Tibial nerve (tissue), 4 donors: ENCODE measurements at regions not wholly inside any gene's neighbourhood (a gene's known extent, or its start where the extent isn't known, plus 50 kb on each side); places are given as distances from the start of the nearest gene placed in this dataset.
A peak's percentile ranks its signal among the peaks of the same experiment; 100 is the strongest.

Source experiments
- DNase-seq, 2 donors: peaks; one replicate each; pipeline ENCODE4 v3.0.0-alpha.2; 2019; ENCODE audit warnings: low spot score in 2 of 2
- H3K27ac ChIP-seq, 4 donors: fragments of 200-600 bp; sonication (generic) in 3 of 4; one replicate each; pipeline ENCODE4 v1.5.1; 2017 to 2019; ENCODE audit warnings: mild to moderate bottlenecking in 1 of 4
- H3K27me3 ChIP-seq, 2 donors: fragments of 200-600 bp; sonication (generic) in 1 of 2; one replicate each; pipeline versions ENCODE4 v1.5.1 to v1.6.0; 2017 to 2019
- H3K36me3 ChIP-seq, 3 donors: fragments of 200-600 bp; sonication (generic); one replicate each; pipeline ENCODE4 v1.5.1; 2018 to 2019
- H3K4me1 ChIP-seq, 4 donors: fragments of 200-600 bp; sonication (generic) in 3 of 4; one replicate each; pipeline ENCODE4 v1.5.1; 2017 to 2019
- H3K4me3 ChIP-seq, 4 donors: fragments of 200-600 bp; sonication (generic) in 3 of 4; one replicate each; pipeline ENCODE4 v1.5.1; 2017 to 2019; ENCODE audit warnings: mild to moderate bottlenecking in 1 of 4, moderate library complexity in 1 of 4
- H3K9me3 ChIP-seq, 4 donors: fragments of 200-600 bp; sonication (generic) in 3 of 4; one replicate each; pipeline ENCODE4 v1.5.1; 2017 to 2019
- EP300 ChIP-seq, 2 donors: sonication (generic); formaldehyde crosslinking; IDR thresholded peaks; one replicate each; pipeline ENCODE4 v1.6.1; 2017; ENCODE audit warnings: antibody characterized with exemption in 2 of 2, mild to moderate bottlenecking in 1 of 2
- POLR2A ChIP-seq, 2 donors: fragments of 450-650 bp; IDR thresholded peaks; one replicate each; pipeline ENCODE4 v1.6.1; 2017; ENCODE audit warnings: antibody characterized with exemption in 2 of 2, mild to moderate bottlenecking in 2 of 2, moderate library complexity in 2 of 2
- WGBS, 2 donors: methylation state at CpG; one replicate each; pipeline ENCODE4 v1.1.5; 2018; 5-methylcytosine and 5-hydroxymethylcytosine counted together
- TF ChIP-seq, protein P1 (sequence below), 5 experiments: fragments of 200-600 bp in 3 of 5; fragments of 450-650 bp in 2 of 5; sonication (generic) in 3 of 5; IDR thresholded peaks; one replicate each; pipeline ENCODE4 v1.5.1; 2016 to 2019; ENCODE audit warnings: antibody characterized with exemption in 5 of 5, mild to moderate bottlenecking in 3 of 5, moderate library complexity in 2 of 5

DNA sequence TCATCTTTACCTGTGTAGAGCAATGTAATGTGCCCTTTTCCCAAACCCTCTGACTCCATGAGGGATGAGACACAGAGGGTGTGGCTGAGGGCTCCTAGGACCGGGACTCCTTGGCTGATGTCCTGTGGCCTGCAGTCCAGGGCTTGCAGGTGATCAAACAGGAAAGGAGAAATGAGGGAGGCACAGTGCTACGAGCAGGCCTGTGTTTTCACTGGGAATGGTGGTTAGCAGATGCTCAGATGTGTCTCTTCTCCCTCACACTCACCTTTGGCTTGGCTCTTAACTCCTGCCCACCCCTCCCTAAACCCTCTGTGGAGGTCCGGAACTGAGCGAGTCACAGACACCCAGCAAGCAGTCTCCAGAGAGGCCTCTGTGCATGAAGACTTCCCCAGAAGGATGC lies 254.4 kb downstream of the DAD1 start:
- no peak for DNase-seq
- Histone ChIP-seq H3K27me3 (no peaks in the 10 kb centered on the region), H3K9me3 (peaks cover 0 to 3% (median 0%) of the 10 kb centered on the region in 4 donors), H3K36me3 (no peaks in the 10 kb centered on the region), H3K4me3 (no peak overlapping the region), H3K4me1 (peaks cover 0 to 25% (median 8%) of the 10 kb centered on the region in 4 donors), H3K27ac (peak overlapping the region in 3 of 4 donors; percentile 9 to 61 (median 55))
- WGBS, 2 donors = 85 to 90% methylated on average over 4 of the region's 4 CpGs
- TF ChIP-seq EP300 (IDR thresholded peaks at IDR 0.05) (no peak), POLR2A (IDR thresholded peaks at IDR 0.05) (no peak)
- TF ChIP-seq, protein P1, sequence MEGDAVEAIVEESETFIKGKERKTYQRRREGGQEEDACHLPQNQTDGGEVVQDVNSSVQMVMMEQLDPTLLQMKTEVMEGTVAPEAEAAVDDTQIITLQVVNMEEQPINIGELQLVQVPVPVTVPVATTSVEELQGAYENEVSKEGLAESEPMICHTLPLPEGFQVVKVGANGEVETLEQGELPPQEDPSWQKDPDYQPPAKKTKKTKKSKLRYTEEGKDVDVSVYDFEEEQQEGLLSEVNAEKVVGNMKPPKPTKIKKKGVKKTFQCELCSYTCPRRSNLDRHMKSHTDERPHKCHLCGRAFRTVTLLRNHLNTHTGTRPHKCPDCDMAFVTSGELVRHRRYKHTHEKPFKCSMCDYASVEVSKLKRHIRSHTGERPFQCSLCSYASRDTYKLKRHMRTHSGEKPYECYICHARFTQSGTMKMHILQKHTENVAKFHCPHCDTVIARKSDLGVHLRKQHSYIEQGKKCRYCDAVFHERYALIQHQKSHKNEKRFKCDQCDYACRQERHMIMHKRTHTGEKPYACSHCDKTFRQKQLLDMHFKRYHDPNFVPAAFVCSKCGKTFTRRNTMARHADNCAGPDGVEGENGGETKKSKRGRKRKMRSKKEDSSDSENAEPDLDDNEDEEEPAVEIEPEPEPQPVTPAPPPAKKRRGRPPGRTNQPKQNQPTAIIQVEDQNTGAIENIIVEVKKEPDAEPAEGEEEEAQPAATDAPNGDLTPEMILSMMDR (IDR thresholded peaks at IDR 0.05) = no peak

GRCh38 chr14:22334275-22334577 lies 254.8 kb downstream of the DAD1 start:
- WGBS, 2 donors = 68 to 70% methylated on average over 4 of the region's 4 CpGs
- TF ChIP-seq EP300 (IDR thresholded peaks at IDR 0.05) = no peak
- TF ChIP-seq POLR2A (IDR thresholded peaks at IDR 0.05) = no peak
- TF ChIP-seq, protein P1 (IDR thresholded peaks at IDR 0.05) = no peak
- Histone ChIP-seq H3K27ac (peak overlapping the region in 2 of 4 donors; percentile 55 to 61), H3K36me3 (no peaks in the 10 kb centered on the region), H3K27me3 (no peaks in the 10 kb centered on the region), H3K9me3 (peaks cover 0 to 7% (median 0%) of the 10 kb centered on the region in 4 donors), H3K4me3 (no peak overlapping the region), H3K4me1 (peaks cover 0 to 25% (median 8%) of the 10 kb centered on the region in 4 donors)
- no peak for DNase-seq

DNA sequence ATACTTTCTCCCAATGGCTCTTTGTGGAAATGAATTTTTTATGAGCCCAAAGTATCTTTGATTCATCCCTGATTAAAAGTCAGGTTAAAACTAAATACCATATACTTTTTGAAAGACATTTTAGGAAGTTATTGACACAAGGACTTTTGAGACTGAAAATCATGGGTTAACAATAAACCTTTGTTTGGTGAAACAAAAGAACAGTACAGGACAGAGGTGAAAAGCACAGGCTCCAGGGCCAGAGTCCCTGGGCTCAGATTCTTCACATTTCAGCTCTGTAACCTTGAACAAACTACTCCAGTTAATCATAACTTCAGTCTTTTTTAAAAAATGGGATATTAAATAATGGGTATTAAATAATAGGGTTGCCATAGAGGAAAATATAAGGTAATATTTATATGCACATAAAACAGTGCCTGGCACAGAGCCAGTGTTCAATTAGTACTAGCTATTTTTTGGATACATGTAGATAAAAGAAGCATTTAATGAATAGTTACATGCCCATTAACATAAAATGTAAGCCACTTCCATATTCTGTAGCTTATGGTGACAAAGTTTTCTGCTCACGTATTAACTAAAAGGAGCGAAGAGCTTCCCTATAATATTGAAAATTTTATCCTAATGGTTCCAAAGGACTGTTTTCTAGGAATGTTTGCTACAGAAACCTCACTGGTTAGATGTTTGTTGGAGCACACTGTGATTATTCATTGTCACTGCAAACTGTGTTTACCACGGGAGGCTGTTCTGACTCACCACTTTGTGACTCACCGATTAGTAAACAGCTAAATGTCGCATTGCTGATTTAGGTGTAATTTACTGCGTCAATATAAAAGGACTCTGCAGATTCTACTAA lies 255.4 kb downstream of the DAD1 start:
- H3K9me3 ChIP-seq = peaks cover 0 to 12% (median 0%) of the 10 kb centered on the region in 4 donors
- DNase-seq = no peak
- H3K4me3 ChIP-seq = no peak overlapping the region
- TF ChIP-seq, protein P1 (IDR thresholded peaks at IDR 0.05) = no peak
- TF ChIP-seq POLR2A (IDR thresholded peaks at IDR 0.05) (no peak), EP300 (IDR thresholded peaks at IDR 0.05) (peak in 1 of 2 donors; percentile 28)
- H3K27ac ChIP-seq = peak overlapping the region in 2 of 4 donors; percentile 12 to 60
- WGBS, 2 donors = 51 to 54% methylated on average over 6 of the region's 6 CpGs
- H3K36me3 ChIP-seq = no peaks in the 10 kb centered on the region
- no peaks in the 10 kb centered on the region for H3K27me3 ChIP-seq
- H3K4me1 ChIP-seq = peaks cover 0 to 21% (median 6%) of the 10 kb centered on the region in 4 donors

GRCh38 chr14:22332686-22333421 lies 256.2 kb downstream of the DAD1 start:
- WGBS, 2 donors = 72 to 83% methylated on average over 2 of the region's 2 CpGs
- no peak for DNase-seq
- Histone ChIP-seq H3K27ac (peak overlapping the region in 2 of 4 donors; percentile 12 to 60), H3K36me3 (no peaks in the 10 kb centered on the region), H3K4me3 (no peak overlapping the region), H3K4me1 (peaks cover 0 to 13% (median 4%) of the 10 kb centered on the region in 4 donors), H3K27me3 (no peaks in the 10 kb centered on the region), H3K9me3 (peaks cover 0 to 14% (median 0%) of the 10 kb centered on the region in 4 donors)
- TF ChIP-seq EP300 (IDR thresholded peaks at IDR 0.05) (no peak), POLR2A (IDR thresholded peaks at IDR 0.05) (no peak)
- TF ChIP-seq, protein P1 (IDR thresholded peaks at IDR 0.05) = no peak

- DNase-seq = no peak
- TF ChIP-seq, protein P1 (IDR thresholded peaks at IDR 0.05) = no peak
- TF ChIP-seq POLR2A (IDR thresholded peaks at IDR 0.05) (no peak), EP300 (IDR thresholded peaks at IDR 0.05) (no peak)
- H3K9me3 ChIP-seq = peaks cover 0 to 17% (median 0%) of the 10 kb centered on the region in 4 donors
- peaks cover 0 to 9% (median 4%) of the 10 kb centered on the region in 4 donors for H3K4me1 ChIP-seq
- no peaks in the 10 kb centered on the region for H3K36me3 ChIP-seq
- no peak overlapping the region for H3K27ac ChIP-seq
- no peak overlapping the region for H3K4me3 ChIP-seq
- WGBS, 2 donors = 38 to 92% methylated on average over 3 of the region's 3 CpGs
- H3K27me3 ChIP-seq = no peaks in the 10 kb centered on the region
Observed at GRCh38 chr14:22329371-22329770, 259.7 kb downstream of the DAD1 start.
